ENCODE measurements at regions not wholly inside any gene's neighbourhood (a gene's known extent, or its start where the extent isn't known, plus 50 kb on each side); places are given as distances from the start of the nearest gene placed in this dataset.

GRCh38 chr20:39800548-39800947 lies 838.4 kb downstream of the DHX35 start:
- no peak for FAIRE-seq
- Histone ChIP-seq H3K56ac (replicated peaks; ENCODE audit: insufficient read length, low read depth, low read length) (no peak overlapping the region), H2AK5ac (ENCODE audit: low read depth, low read length) (no peak overlapping the region), H3K4me2 (ENCODE audit: insufficient read depth in 1 of 2, low read depth in 2 of 2, low read length in 2 of 2) (no peak overlapping the region), H3K9me3 (ENCODE audit: insufficient read depth in 2 of 2, low read depth in 1 of 2, low read length in 1 of 2) (0 out of 4 replicates have a peak, but pooled peaks cover 0 to 7% of the 10 kb centered on the region in 2 experiments), H2BK20ac (ENCODE audit: low read length) (no peak overlapping the region), H3K9ac (replicated peaks in 1 of 4; ENCODE audit: extremely low read depth in 1 of 4, low read depth in 3 of 4, low read length in 3 of 4) (no peak overlapping the region), H2BK120ac (replicated peaks; ENCODE audit: low read depth, low read length) (no peak overlapping the region), H2BK5ac (ENCODE audit: low read depth, low read length) (no peak overlapping the region), H3K79me2 (ENCODE audit: control insufficient read depth in 1 of 2, insufficient read depth in 2 of 2, low read length in 2 of 2) (no peaks in the 10 kb centered on the region), H4K91ac (replicated peaks; ENCODE audit: insufficient read length, low read length) (no peak overlapping the region), H4K20me1 (replicated peaks in 1 of 2; ENCODE audit: control insufficient read depth in 1 of 2, insufficient read depth in 2 of 2, low read length in 2 of 2) (no peaks in the 10 kb centered on the region), H3K14ac (ENCODE audit: insufficient read length) (no peak overlapping the region), H3K23ac (ENCODE audit: insufficient read length) (no peak overlapping the region), H2BK12ac (ENCODE audit: low read depth, low read length) (no peak overlapping the region), H3K4me1 (replicated peaks in 1 of 4; ENCODE audit: control insufficient read depth in 3 of 4, insufficient read depth in 4 of 4, low read length in 3 of 4) (no peaks in the 10 kb centered on the region), H2BK15ac (ENCODE audit: low read length) (no peak overlapping the region), H3K4me3 (ENCODE audit: extremely low read depth in 1 of 4, insufficient read depth in 2 of 4, low read depth in 3 of 4, low read length in 4 of 4) (no peak overlapping the region), H4K8ac (ENCODE audit: extremely low read depth, insufficient read depth, low read length) (peak overlapping the region; percentile 51; the same call in 1 of the 2 replicates), H3K4ac (replicated peaks; ENCODE audit: insufficient read length, low read depth, low read length) (no peak overlapping the region), H3K79me1 (ENCODE audit: low read depth, low read length) (no peaks in the 10 kb centered on the region), H4K5ac (ENCODE audit: insufficient read length, low read depth, low read length) (no peak overlapping the region), H3K36me3 (ENCODE audit: control insufficient read depth in 2 of 4, insufficient read depth in 4 of 4, low read length in 3 of 4) (no peaks in the 10 kb centered on the region), H2AFZ (ENCODE audit: low read length) (no peak overlapping the region), H3K23me2 (ENCODE audit: low read depth, low read length) (no peaks in the 10 kb centered on the region), H3K18ac (ENCODE audit: extremely low read depth, low read length) (no peak overlapping the region), H3K27me3 (replicated peaks in 1 of 4; ENCODE audit: control insufficient read depth in 3 of 4, extremely low read depth in 1 of 4, insufficient read depth in 3 of 4, low read length in 3 of 4) (no peaks in the 10 kb centered on the region), H3K27ac (ENCODE audit: low read depth, low read length) (no peak overlapping the region)
- DNase-seq (ENCODE audit: low read depth in 1 of 2, low spot score in 2 of 2) = no peak
- 67% methylated on average over 1 of the region's 1 CpG; no CpG with 5 or more reads in 1 of the 2 experiments for WGBS, 2 experiments (ENCODE audit: extremely low coverage in 1 of 2, insufficient coverage in 1 of 2, insufficient read length in 1 of 2, insufficient replicate concordance in 2 of 2, low coverage in 1 of 2, low lambda C conversion rate in 2 of 2, missing lambda C conversion rate in 1 of 2)
- ChIA-PET CTCF (ENCODE audit: partially characterized antibody) (no interaction called here), POLR2A (ENCODE audit: partially characterized antibody) (no interaction called here)
- TF ChIP-seq SP4 (IDR thresholded peaks at IDR 0.05; ENCODE audit: low read length) (no peak), BCL11A (IDR thresholded peaks at IDR 0.05; ENCODE audit: low read depth in 2 of 2, low read length in 2 of 2) (no peak), KDM4A (IDR thresholded peaks at IDR 0.05; ENCODE audit: low read depth, low read length, severe bottlenecking) (no peak), KDM1A (IDR thresholded peaks at IDR 0.05; ENCODE audit: borderline replicate concordance, low read length) (no peak), MAFK (IDR thresholded peaks at IDR 0.05; ENCODE audit: low read depth, low read length) (no peak), CTCF (IDR thresholded peaks at IDR 0.05; ENCODE audit: control extremely low read depth in 1 of 3, insufficient read depth in 1 of 3, low read depth in 1 of 3, low read length in 3 of 3) (no peak), RAD21 (IDR thresholded peaks at IDR 0.05 in 1 of 2, conservative IDR thresholded peaks at IDR 0.05 in 1 of 2; ENCODE audit: low read depth in 2 of 2, low read length in 2 of 2) (no peak), CBX5 (IDR thresholded peaks at IDR 0.05; ENCODE audit: low read depth, low read length) (no peak), TAF1 (IDR thresholded peaks at IDR 0.05; ENCODE audit: low read depth, low read length) (no peak), POLR2A (IDR thresholded peaks at IDR 0.05; ENCODE audit: control extremely low read depth in 1 of 2, low read depth in 2 of 2, low read length in 2 of 2) (no peak)
